ENCODE measurements at regions not wholly inside any gene's neighbourhood (a gene's known extent, or its start where the extent isn't known, plus 50 kb on each side); places are given as distances from the start of the nearest gene placed in this dataset.

- no peak overlapping the region for H3K4me3 Mint-ChIP-seq (ENCODE audit: unreplicated experiment)
- ChIA-PET CTCF (no interaction called here), POLR2A (no interaction called here)
- no peaks in the 10 kb centered on the region for H3K4me1 Mint-ChIP-seq (ENCODE audit: insufficient read depth, unreplicated experiment)
- no TSS peak for BruUV-seq (replicated peaks)
- DNase-seq (ENCODE audit: unreplicated experiment): no peak
- H3K36me3 Mint-ChIP-seq (ENCODE audit: insufficient read depth, unreplicated experiment): no peaks in the 10 kb centered on the region
- intact Hi-C loops (cut with micrococcal nuclease): no loop called here
- no peaks in the 10 kb centered on the region for H3K27me3 Mint-ChIP-seq (ENCODE audit: insufficient read depth, unreplicated experiment)
- no peaks in the 10 kb centered on the region for H3K9me3 Mint-ChIP-seq (ENCODE audit: unreplicated experiment)
- TF ChIP-seq CTCF (IDR thresholded peaks at IDR 0.05; ENCODE audit: unreplicated experiment): no peak
- no peak overlapping the region for H3K27ac Mint-ChIP-seq (ENCODE audit: low read depth, unreplicated experiment)
Observed at GRCh38 chr2:195388028-195388427, 269.0 kb upstream of the SLC39A10 start.

GRCh38 chr2:195382186-195382585 is 274.8 kb upstream of the SLC39A10 start:
- POLR2A ChIA-PET: no interaction called here
- no peak overlapping the region for H3K4me3 Mint-ChIP-seq (ENCODE audit: unreplicated experiment)
- no TSS peak for BruUV-seq (replicated peaks)

GRCh38 chr2:195370167-195370943 is 286.7 kb upstream of the SLC39A10 start:
- intact Hi-C loops (cut with micrococcal nuclease): no loop called here
- H3K9me3 Mint-ChIP-seq (ENCODE audit: unreplicated experiment): peaks cover 9% of the 10 kb centered on the region
- no peak overlapping the region for H3K4me3 Mint-ChIP-seq (ENCODE audit: unreplicated experiment)
- no peak for TF ChIP-seq CTCF (IDR thresholded peaks at IDR 0.05; ENCODE audit: unreplicated experiment)
- no peak for DNase-seq (ENCODE audit: unreplicated experiment)
- H3K27ac Mint-ChIP-seq (ENCODE audit: low read depth, unreplicated experiment): no peak overlapping the region
- ChIA-PET POLR2A (interaction anchor here (0.6 kb wide), 1 partner anchor 1726 kb away, joined by 3 read pairs; no protein-coding TSS in a partner anchor), CTCF (no interaction called here)
- H3K36me3 Mint-ChIP-seq (ENCODE audit: insufficient read depth, unreplicated experiment): no peaks in the 10 kb centered on the region
- H3K27me3 Mint-ChIP-seq (ENCODE audit: insufficient read depth, unreplicated experiment): no peaks in the 10 kb centered on the region
- BruUV-seq (replicated peaks): no TSS peak
- H3K4me1 Mint-ChIP-seq (ENCODE audit: insufficient read depth, unreplicated experiment): no peaks in the 10 kb centered on the region

More at GRCh38 chr2:195382186-195382585, 274.8 kb upstream of the SLC39A10 start:
- intact Hi-C loops (cut with micrococcal nuclease): no loop called here
- CTCF ChIA-PET: no interaction called here
- Mint-ChIP-seq H3K36me3 (ENCODE audit: insufficient read depth, unreplicated experiment) (peaks cover 4% of the 10 kb centered on the region), H3K27me3 (ENCODE audit: insufficient read depth, unreplicated experiment) (no peaks in the 10 kb centered on the region), H3K27ac (ENCODE audit: low read depth, unreplicated experiment) (no peak overlapping the region), H3K9me3 (ENCODE audit: unreplicated experiment) (no peaks in the 10 kb centered on the region), H3K4me1 (ENCODE audit: insufficient read depth, unreplicated experiment) (peaks cover 5% of the 10 kb centered on the region)
- TF ChIP-seq CTCF (IDR thresholded peaks at IDR 0.05; ENCODE audit: unreplicated experiment): no peak
- DNase-seq (ENCODE audit: unreplicated experiment): no peak

- Mint-ChIP-seq H3K4me3 (ENCODE audit: unreplicated experiment) (no peak overlapping the region), H3K27ac (ENCODE audit: low read depth, unreplicated experiment) (no peak overlapping the region), H3K27me3 (ENCODE audit: insufficient read depth, unreplicated experiment) (no peaks in the 10 kb centered on the region), H3K9me3 (ENCODE audit: unreplicated experiment) (peaks cover 18% of the 10 kb centered on the region), H3K36me3 (ENCODE audit: insufficient read depth, unreplicated experiment) (no peaks in the 10 kb centered on the region), H3K4me1 (ENCODE audit: insufficient read depth, unreplicated experiment) (peaks cover 5% of the 10 kb centered on the region)
- ChIA-PET CTCF (no interaction called here), POLR2A (no interaction called here)
- DNase-seq (ENCODE audit: unreplicated experiment): no peak
- no TSS peak for BruUV-seq (replicated peaks)
- TF ChIP-seq CTCF (IDR thresholded peaks at IDR 0.05; ENCODE audit: unreplicated experiment): no peak
- intact Hi-C loops (cut with micrococcal nuclease): no loop called here
Observed at GRCh38 chr2:195369218-195369587, 287.8 kb upstream of the SLC39A10 start.
